B cell (primary cell): ENCODE measurements at regions not wholly inside any gene's neighbourhood (a gene's known extent, or its start where the extent isn't known, plus 50 kb on each side); places are given as distances from the start of the nearest gene placed in this dataset.

Source experiments
- ATAC-seq: fragments of 200-7000 bp; cut with Tn5 transposase; one replicate; pipeline ENCODE4 v1.10.0; 2021; ENCODE audit warnings: low read depth, mild to moderate bottlenecking, moderate number of reproducible peaks, moderate library complexity
- CTCF ChIA-PET: fragments of 350-600 bp; sonication (Branson Sonifier 250); formaldehyde crosslinking; loops from one replicate; lab custom pipeline; 2021; ENCODE audit warnings: antibody characterized with exemption, inconsistent platforms; lab: Charles Lee
- POLR2A ChIA-PET: fragments of 350-600 bp; sonication (Branson Sonifier 250); formaldehyde crosslinking; loops from one replicate; lab custom pipeline; 2021; ENCODE audit warnings: antibody characterized with exemption; lab: Charles Lee
- DNase-seq: peaks from one replicate; pipeline ENCODE4 v3.0.0; 2013
- H2AFZ ChIP-seq: 2 replicates; pipeline ENCODE4 v1.6.1; 2012; ENCODE audit warnings: mild to moderate bottlenecking, low read depth, low read length; ENCODE audit not compliant: insufficient read depth, poor library complexity, severe bottlenecking
- H3K27ac ChIP-seq, 2 donors: 1 replicate in 1 of 2; 2 replicates in 1 of 2; pipeline ENCODE4 v1.5.1; 2012 to 2013; ENCODE audit warnings: low read length in 2 of 2, mild to moderate bottlenecking in 2 of 2, moderate library complexity in 1 of 2
- H3K27me3 ChIP-seq, 4 experiments: fragments of 200-600 bp in 1 of 4; sonication (generic) in 1 of 4; replicated peaks in 1 of 4; 1 replicate in 2 of 4; 2 replicates in 2 of 4; pipeline versions ENCODE4 v1.6.1 to v1.7.0; 2013 to 2016; ENCODE audit warnings: low read length in 3 of 4, mild to moderate bottlenecking in 2 of 4, mixed read lengths in 1 of 4, moderate library complexity in 1 of 4; ENCODE audit not compliant: insufficient read depth in 4 of 4, control insufficient read depth in 3 of 4; ENCODE audit errors: control extremely low read depth in 1 of 4
- H3K36me3 ChIP-seq, 2 experiments: replicated peaks in 1 of 2; 1 replicate in 1 of 2; 2 replicates in 1 of 2; pipeline versions ENCODE4 v1.6.1 to v1.7.1; 2013; ENCODE audit warnings: low read length in 1 of 2; ENCODE audit not compliant: insufficient read depth in 2 of 2, control insufficient read depth in 1 of 2; ENCODE audit errors: control extremely low read depth in 1 of 2, extremely low read depth in 1 of 2
- H3K4me1 ChIP-seq, 2 donors: fragments of 200-600 bp in 1 of 2; sonication (generic) in 1 of 2; 1 replicate in 1 of 2; 2 replicates in 1 of 2; pipeline versions ENCODE4 v1.5.1 to v1.6.1; 2013 to 2017; ENCODE audit warnings: low read length in 2 of 2; ENCODE audit not compliant: control insufficient read depth in 2 of 2, insufficient read depth in 2 of 2
- H3K4me2 ChIP-seq: replicated peaks from 2 replicates; pipeline ENCODE3; 2012; ENCODE audit warnings: mild to moderate bottlenecking, low read depth, low read length; ENCODE audit not compliant: poor library complexity, severe bottlenecking
- H3K4me3 ChIP-seq, 5 experiments: fragments of 200-600 bp in 1 of 5; sonication (generic) in 1 of 5; 1 replicate in 3 of 5; 2 replicates in 2 of 5; pipeline versions ENCODE4 v1.5.1 to v1.7.0; 2011 to 2016; ENCODE audit warnings: low read length in 4 of 5, mild to moderate bottlenecking in 4 of 5, low read depth in 2 of 5, control low read depth in 1 of 5, moderate library complexity in 1 of 5; ENCODE audit not compliant: insufficient read depth in 1 of 5; ENCODE audit errors: control extremely low read depth in 1 of 5, extremely low read depth in 1 of 5
- H3K79me2 ChIP-seq: fragments of 200-600 bp; sonication (generic); one replicate; pipeline ENCODE4 v1.6.0; 2016; ENCODE audit warnings: low read length; ENCODE audit not compliant: control insufficient read depth, insufficient read depth
- H3K9ac ChIP-seq: fragments of 200-600 bp; sonication (generic); 2 replicates; pipeline ENCODE4 v1.6.1; 2017; ENCODE audit warnings: mild to moderate bottlenecking, low read length, moderate library complexity
- H3K9me3 ChIP-seq, 3 donors: one replicate each; pipeline versions ENCODE4 v1.6.1 to v1.7.1; 2013; ENCODE audit warnings: low read length in 2 of 3; ENCODE audit not compliant: control insufficient read depth in 2 of 3, insufficient read depth in 1 of 3; ENCODE audit errors: control extremely low read depth in 1 of 3
- H4K20me1 ChIP-seq: 2 replicates; pipeline ENCODE4 v1.6.0; 2012; ENCODE audit warnings: mild to moderate bottlenecking, low read length; ENCODE audit not compliant: insufficient read depth, control insufficient read depth, poor library complexity, severe bottlenecking
- H3K27ac Mint-ChIP-seq: one replicate; pipeline ENCODE4 v1.8.0; 2021; ENCODE audit warnings: mixed read lengths
- H3K27me3 Mint-ChIP-seq: one replicate; pipeline ENCODE4 v1.8.0; 2021; ENCODE audit warnings: mixed read lengths
- H3K4me1 Mint-ChIP-seq: one replicate; pipeline ENCODE4 v1.8.0; 2021; ENCODE audit warnings: mixed read lengths
- H3K4me3 Mint-ChIP-seq: one replicate; pipeline ENCODE4 v1.8.0; 2021; ENCODE audit warnings: mixed read lengths
- H3K9me3 Mint-ChIP-seq: one replicate; pipeline ENCODE4 v1.8.0; 2022; ENCODE audit warnings: mixed read lengths; ENCODE audit not compliant: insufficient read depth
- EZH2 ChIP-seq: IDR thresholded peaks from 2 replicates; pipeline ENCODE4 v1.6.1; 2012; ENCODE audit warnings: borderline replicate concordance, low read depth, mild to moderate bottlenecking, moderate library complexity, low read length; ENCODE audit not compliant: insufficient read depth, poor library complexity, severe bottlenecking
- WGBS: methylation state at CpG from one replicate; pipeline ENCODE4 v1.1.5; 2013; ENCODE audit warnings: missing lambda C conversion rate; ENCODE audit not compliant: insufficient coverage; 5-methylcytosine and 5-hydroxymethylcytosine counted together
- intact Hi-C: fragments of 100-400 bp; cut with micrococcal nuclease; formaldehyde crosslinking; loops from one replicate; pipeline ENCODE4 v1.10.0; 2022
- TF ChIP-seq, protein P1 (sequence below): fragments of 200-600 bp; IDR thresholded peaks from one replicate; pipeline ENCODE4 v1.8.0; 2022; ENCODE audit warnings: antibody characterized with exemption, mild to moderate bottlenecking

DNA sequence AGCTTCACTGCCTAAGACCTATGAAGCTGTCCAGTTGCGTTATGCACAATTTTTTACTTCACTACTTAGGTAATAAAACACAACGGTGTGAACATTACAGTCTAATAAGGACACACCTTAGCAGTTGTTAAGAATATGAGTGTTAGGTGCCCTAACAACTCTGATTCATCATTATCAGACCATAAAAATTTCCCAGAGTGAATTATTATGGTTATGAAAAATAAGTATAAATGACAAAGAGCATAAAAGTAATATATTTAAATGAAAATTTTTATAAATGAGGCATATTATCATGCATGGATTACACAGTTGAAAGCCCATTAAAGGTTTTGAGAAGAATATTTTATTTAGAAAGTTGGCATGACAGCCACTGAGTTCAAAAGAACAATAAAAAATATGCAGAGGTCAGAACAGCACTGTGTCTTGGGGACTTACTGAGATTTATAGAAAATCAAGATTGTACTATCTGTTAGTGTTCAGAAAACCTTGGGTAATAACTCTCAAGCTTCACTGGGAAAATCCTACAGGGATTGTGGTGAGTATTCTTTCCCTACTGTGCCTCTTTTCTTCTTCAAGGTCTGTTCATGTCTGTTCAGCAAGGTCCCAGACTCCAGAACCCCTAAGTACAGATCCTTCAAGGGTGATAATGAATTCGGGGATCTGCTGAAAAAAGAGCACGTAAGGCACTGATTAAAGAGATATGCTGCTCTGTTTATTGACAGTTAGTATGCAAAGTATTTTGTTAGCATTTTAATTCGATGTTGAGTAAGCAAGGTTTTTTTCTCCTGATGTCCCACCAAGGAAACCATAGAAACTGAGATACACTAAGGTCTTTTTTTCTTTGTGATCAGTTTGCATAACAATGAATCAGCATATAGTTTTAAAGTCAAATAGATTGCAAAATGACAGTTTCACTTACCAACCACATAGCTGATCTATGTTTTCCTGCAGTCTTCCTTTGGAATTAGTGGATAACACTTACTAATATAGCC is 250.0 kb downstream of the DSEL start:
- H3K9me3 ChIP-seq: peaks cover 0 to 1% (median 0%) of the 10 kb centered on the region in 3 donors
- no CpG with 5 or more reads among the region's 5 CpGs for WGBS
- Mint-ChIP-seq H3K27ac (no peak overlapping the region), H3K4me1 (no peaks in the 10 kb centered on the region), H3K4me3 (no peak overlapping the region), H3K9me3 (no peaks in the 10 kb centered on the region), H3K27me3 (no peaks in the 10 kb centered on the region)
- H3K27me3 ChIP-seq: no peaks in the 10 kb centered on the region
- H3K4me2 ChIP-seq: no peak overlapping the region
- no peaks in the 10 kb centered on the region for H3K4me1 ChIP-seq
- H3K79me2 ChIP-seq: no peaks in the 10 kb centered on the region
- H3K36me3 ChIP-seq: no peaks in the 10 kb centered on the region
- DNase-seq (no peak), ATAC-seq (no peak)
- TF ChIP-seq EZH2: no peak
- TF ChIP-seq, protein P1, sequence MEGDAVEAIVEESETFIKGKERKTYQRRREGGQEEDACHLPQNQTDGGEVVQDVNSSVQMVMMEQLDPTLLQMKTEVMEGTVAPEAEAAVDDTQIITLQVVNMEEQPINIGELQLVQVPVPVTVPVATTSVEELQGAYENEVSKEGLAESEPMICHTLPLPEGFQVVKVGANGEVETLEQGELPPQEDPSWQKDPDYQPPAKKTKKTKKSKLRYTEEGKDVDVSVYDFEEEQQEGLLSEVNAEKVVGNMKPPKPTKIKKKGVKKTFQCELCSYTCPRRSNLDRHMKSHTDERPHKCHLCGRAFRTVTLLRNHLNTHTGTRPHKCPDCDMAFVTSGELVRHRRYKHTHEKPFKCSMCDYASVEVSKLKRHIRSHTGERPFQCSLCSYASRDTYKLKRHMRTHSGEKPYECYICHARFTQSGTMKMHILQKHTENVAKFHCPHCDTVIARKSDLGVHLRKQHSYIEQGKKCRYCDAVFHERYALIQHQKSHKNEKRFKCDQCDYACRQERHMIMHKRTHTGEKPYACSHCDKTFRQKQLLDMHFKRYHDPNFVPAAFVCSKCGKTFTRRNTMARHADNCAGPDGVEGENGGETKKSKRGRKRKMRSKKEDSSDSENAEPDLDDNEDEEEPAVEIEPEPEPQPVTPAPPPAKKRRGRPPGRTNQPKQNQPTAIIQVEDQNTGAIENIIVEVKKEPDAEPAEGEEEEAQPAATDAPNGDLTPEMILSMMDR: no peak
- ChIA-PET CTCF (no interaction called here), POLR2A (no interaction called here)
- H4K20me1 ChIP-seq: no peaks in the 10 kb centered on the region
- no peak overlapping the region for H3K27ac ChIP-seq
- H3K9ac ChIP-seq: no peak overlapping the region
- no peak overlapping the region for H3K4me3 ChIP-seq
- intact Hi-C loops: no loop called here
- H2AFZ ChIP-seq: no peak overlapping the region
